GM18505 (cell line): ENCODE measurements at regions not wholly inside any gene's neighbourhood (a gene's known extent, or its start where the extent isn't known, plus 50 kb on each side); places are given as distances from the start of the nearest gene placed in this dataset.

Experiments
- ATAC-seq: cut with Tn5 transposase; IDR thresholded peaks from one replicate; pipeline ENCODE4 v1.9.1; 2021; ENCODE audit not compliant: unreplicated experiment
- POLR2A ChIP-seq: IDR thresholded peaks from 4 replicates; pipeline ENCODE4 v1.6.1; 2011; ENCODE audit warnings: borderline replicate concordance; ENCODE audit not compliant: insufficient read depth, insufficient read length; ENCODE audit errors: extremely low read depth

DNA sequence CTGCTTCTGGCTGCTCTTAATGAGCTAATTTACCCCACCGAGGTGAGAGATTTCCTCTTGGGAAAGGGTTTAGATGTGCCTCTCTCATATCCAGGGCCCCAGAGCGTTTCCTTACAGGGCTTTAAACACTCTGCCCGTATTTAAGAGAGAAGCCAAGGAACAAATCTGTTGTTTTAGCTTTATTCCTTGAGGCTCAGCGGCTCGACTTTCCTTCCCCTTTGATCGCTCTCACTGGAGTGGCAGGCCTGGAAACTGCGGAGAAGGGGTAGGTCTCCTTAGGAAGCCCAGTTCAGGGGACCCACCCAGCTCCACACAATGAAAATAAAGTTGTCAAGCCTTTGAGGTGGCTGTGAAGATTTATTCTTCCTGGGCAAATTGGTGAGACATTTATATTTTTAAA is 132.0 kb upstream of the JAG1 start:
- no peak for TF ChIP-seq POLR2A
- no peak for ATAC-seq

DNA sequence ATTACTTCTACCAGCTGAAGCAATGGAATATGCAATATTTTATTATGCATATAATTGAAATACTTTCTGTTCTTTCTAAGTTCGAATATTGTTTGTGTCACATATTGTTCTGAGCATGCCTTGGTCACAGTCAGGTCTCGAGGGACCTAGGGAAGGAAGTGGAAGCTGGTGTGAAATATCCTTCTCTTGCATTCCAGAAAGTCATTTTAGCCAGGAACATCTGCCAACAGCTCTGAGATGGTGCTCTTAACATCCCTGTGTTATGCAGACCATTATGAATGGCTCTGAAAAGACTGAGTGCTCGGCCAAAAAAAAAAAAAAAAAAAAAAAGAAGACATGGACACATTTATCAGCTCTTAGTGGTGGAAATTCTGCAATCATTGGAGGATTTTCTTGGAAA is 132.7 kb upstream of the JAG1 start:
- TF ChIP-seq POLR2A: no peak
- no peak for ATAC-seq

DNA sequence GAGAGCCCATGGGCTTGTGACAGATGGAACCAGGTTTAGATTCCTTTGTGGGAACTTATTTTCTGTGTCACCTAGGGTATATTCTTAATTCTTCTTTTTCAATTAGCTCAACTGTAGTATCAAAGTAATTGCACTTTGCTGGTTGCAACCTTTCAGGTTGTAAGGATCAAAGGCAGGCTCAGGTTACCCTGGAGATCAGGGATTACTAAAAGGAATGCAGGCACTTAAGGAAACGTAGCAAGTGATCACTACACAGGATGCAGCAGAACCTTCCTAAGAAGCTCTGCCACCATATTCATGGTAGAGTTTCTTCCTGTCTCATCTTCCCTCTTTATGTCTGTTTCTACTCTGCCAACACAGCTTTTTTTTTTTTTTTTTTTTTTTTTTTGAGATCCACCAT is 133.2 kb upstream of the JAG1 start:
- no peak for TF ChIP-seq POLR2A

DNA sequence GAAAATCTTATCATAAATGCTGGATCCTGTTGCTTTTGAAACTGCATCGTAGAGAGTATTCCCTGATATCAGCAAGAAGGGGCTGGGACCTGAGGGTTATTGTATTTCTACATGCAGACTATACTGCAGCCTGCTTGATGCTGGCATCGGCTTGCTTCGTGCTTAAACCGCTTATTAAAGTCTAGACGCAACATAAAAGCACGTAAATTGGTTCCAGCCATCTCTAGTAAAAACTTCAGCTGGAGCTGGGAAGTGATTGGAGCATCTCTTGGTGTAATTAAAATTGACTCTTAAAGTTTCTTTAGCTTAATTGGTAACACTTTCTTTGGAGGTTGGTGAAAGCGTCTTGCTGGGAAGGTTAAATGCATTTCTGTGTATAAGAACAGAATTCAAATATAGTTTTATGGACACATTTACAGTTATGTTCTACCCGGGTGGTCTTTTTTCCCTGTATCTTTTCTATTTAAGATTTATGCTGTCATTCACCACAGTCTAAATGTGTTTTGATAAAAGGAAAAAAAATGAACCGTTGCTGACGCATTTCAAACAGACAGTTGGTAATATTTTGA is 139.0 kb upstream of the JAG1 start:
- ATAC-seq: no peak
- no peak for TF ChIP-seq POLR2A

More for the DNA sequence above, 133.2 kb upstream of the JAG1 start:
- ATAC-seq: no peak

DNA sequence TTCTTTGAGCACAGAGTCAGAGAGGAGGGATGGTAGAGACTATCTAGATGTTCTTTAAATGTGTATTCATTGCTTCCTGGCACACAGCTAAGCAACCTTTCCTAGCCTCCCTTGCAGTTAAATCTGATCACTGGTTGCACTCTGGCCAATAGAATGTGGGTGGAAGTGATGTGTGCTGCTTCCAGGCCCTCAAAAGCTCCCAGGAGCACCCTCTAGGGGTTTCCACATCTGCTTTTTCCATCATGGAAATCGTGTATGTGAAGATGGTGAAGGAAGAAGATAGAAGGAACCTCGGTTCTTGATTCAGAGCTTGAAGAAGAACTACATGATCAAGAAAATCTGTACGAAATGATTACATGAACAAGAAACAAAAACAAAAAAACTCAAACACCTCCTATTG is 149.8 kb upstream of the JAG1 start:
- no peak for TF ChIP-seq POLR2A
- no peak for ATAC-seq

DNA sequence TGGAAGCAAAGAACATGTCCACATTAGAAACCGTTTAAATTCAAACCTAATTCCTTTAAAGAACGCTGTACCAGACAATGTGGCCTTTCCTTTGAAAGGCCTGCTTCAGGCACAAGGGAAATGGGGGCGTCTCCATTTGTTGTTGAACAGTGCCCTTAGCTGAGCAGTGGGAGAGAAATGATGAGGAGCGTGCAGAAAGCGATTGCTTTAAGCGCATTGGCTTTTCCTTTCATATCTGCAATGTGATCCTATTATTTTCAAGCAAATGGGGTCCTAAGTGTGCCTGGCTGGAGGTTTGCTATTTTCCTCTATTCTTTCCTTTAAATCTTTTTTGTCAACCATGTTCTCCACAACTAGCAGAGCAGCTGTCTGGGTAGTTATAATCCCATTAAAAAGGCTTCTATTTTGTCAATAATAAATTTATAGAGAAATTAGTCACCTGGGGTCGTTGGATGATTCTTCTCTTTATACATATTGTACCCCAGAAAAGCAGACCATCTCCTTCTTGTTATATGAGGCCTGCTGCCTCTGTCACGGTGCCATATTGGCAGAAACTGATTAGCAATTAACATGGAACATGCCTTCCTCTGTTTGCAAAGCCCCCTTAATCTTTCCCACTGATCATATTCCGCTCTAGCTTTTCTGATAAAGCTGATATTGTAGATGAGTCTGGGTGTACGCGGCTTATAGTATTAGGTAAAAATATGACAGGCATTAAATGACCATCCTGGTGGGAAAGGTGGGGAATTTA is 151.1 kb upstream of the JAG1 start:
- no peak for ATAC-seq
- TF ChIP-seq POLR2A: no peak

DNA sequence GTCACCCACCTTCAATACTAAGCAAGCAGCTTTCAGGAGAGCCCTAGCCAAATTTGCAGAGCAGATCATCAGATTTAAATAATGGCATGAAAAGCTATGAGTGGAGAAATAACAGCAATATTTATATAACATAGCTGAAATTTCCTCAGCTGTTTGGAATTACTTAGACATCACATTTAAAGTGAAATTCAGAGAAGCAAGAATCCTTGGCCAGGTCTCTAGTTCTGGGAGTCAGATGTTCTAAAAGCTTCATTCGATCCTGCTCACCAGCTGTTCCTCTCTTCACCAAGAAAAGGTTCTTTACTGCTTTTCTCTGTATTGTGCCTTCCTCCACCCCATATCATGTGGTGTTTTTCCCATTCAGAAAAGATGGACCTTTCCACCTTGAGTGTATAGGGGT is 152.3 kb upstream of the JAG1 start:
- no peak for ATAC-seq
- no peak for TF ChIP-seq POLR2A

DNA sequence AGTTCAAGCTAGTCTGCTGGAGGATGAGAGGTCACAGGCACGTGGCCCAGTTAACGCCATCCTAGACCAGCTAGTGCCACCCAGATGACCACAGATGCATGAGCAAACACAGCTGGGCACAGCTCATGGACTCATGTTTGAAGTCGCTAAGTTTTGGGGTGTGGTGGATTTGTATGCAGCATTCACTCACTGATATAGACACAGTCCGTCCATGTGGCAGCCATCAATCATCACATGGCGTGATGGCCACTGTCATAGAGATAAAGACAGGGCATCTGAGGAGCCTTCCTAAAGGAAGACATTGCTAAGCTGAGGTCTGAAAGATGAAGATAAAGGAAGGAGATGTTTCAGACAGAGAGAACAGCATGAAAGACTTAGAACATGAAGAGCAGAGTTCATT is 154.4 kb upstream of the JAG1 start:
- no peak for TF ChIP-seq POLR2A
- ATAC-seq: no peak

DNA sequence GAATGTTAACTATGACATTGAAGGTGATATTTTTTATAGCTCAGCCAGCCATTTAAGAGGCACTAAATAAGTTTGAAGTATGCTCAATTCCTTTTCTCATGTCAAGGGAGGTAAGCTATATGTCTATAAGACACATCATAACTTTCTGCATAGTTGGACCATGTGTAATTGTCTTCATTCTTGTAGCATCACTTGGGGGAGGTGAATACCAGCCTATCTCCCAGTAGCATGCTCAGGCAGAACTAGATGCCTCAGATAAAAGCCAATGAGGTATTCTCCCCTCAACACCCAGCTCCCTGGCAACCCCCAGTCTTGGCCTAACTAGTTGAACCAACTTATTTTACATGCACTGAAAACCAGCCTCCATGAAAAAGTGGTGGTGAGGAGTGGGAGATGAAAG is 158.3 kb upstream of the JAG1 start:
- no peak for ATAC-seq
- TF ChIP-seq POLR2A: no peak

DNA sequence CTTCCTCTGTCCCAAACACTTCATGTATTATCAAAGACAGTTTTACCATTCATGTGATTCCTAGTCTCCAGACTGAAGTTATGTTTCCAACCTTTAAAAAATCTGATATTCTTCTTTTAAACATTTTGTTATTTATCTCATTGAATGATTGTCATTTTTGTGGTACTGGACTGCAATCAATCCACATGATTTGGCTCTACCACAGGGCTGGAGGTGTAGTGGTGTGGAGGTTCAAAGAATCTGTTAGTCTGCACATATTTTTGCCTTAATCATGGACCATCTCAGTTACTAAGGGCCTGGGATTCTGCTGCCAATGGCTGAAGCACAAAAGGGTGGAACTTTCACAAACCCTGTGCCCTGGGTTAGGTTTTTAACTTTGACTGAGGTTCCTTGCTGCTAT is 164.1 kb upstream of the JAG1 start:
- no peak for TF ChIP-seq POLR2A
- ATAC-seq: no peak

DNA sequence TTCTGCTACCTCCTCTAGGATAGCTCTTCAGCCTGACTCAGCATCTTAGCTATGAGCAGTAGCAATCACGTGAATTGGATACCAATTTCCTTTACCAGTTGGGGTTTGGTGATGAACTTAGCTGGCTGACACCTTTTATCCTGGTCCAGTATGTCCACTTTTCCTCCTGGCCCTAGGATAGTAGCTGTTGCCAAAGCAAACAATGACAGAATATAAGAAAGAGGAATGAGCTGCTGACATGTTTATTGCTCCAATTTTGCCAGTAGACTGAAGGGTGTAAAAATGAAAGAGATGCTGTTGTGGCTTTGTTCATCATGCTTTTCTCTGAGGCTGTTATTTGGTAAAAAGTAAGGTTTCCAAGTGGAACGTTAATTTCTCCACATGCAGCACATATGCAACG is 168.3 kb upstream of the JAG1 start:
- no peak for TF ChIP-seq POLR2A
- ATAC-seq: no peak

DNA sequence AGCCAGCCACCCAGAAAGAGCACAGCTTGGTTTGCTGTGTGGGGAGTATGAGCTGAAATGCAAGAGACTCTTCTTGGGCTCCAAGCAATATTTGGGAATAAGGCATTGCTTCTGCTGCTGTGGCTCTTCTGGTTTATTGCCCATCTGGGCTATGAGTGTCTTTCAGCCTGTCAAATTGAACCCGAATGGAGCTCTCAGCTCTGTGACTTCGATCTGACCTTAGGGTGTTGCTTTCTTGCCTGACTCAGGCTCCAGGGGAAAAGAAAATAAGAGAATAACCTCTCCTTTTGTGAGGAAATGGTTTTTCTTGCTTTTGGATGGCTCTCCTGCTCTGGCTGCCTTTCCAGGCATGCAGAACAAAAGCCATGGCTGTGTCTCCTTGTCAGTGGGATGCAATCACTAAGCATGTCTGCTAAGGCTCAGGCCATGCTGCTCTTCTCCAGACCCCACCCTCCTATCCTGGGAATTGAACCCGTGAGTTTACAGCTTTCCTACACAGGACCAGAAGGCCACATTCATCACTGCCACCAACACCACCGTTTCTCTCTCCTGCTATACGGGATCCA is 169.4 kb upstream of the JAG1 start:
- TF ChIP-seq POLR2A: no peak
- ATAC-seq: no peak

DNA sequence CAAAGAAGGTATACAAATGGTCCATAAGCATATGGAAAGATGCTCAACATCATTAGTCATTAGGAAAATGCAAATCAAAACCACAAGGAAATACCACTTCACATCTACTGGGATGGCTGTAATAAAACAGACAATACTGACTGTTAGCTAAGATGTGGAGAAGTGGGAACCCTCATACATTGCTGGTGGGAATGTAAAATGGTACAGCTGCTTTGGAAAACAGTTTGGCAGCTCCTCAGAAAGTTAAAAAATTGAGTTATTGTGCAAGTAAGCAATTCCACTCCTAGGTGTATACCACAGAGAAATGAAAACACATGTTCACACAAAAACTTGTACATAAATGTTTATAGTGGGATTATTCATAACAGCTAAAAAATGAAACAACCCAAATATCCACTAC is 173.0 kb upstream of the JAG1 start:
- TF ChIP-seq POLR2A: no peak
- no peak for ATAC-seq

DNA sequence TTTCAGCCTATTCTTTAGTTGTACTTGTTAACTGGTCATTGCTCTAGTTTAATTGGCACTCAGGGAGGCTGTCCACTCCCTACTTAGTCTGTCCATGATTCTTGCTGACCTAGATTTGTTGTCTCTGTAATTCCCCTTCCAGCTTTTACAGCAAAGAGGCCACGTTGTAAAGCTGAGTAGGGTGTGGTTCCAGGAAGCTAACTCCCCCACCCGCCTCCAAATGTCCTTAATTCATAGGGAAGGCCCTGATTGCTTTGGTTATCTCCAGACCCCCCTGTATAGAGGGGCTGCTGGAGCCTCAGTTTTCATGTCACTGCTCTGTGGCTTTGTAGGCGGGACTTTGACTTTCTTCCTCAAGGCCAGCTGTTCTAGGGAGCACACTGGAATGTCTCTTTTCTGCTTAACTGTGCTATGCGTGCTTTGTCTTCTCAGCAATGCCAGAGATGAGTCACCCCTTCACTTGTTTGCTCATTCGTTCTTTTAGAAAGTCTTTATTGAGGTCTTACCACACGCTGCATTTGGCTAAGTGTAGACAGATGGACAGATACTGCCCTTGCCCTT is 175.1 kb upstream of the JAG1 start:
- ATAC-seq: no peak
- TF ChIP-seq POLR2A: no peak
